NCI-H2107 (cell line): ENCODE measurements at regions not wholly inside any gene's neighbourhood (a gene's known extent, or its start where the extent isn't known, plus 50 kb on each side); places are given as distances from the start of the nearest gene placed in this dataset.

Experiments
- DNase-seq: peaks from one replicate; lab custom pipeline; 2025; lab: John Stamatoyannopoulos, UW

DNA sequence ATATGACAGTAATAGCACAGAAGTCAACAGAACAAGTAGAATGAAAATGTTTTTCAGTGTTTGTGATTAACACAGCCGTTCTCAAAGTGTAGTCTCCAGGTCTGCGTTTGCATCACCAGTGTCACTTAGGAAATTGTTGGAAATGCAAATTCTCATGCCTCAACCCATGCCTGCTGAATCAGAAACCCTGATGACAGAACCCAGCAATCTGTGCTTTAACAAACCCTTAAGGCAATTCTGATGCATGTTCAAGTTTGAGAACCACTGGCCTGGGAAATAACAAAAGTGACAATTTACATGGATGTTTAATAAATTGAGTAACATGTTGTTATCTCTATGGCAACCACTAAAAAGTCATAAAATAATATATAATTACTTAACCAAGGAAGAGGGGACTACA, 103.1 kb upstream of the ATP11B start:
- DNase-seq, result no peak

- DNase-seq, result no peak
Measured at GRCh38 chr3:182692021-182692420, 101.3 kb upstream of the ATP11B start.

DNA sequence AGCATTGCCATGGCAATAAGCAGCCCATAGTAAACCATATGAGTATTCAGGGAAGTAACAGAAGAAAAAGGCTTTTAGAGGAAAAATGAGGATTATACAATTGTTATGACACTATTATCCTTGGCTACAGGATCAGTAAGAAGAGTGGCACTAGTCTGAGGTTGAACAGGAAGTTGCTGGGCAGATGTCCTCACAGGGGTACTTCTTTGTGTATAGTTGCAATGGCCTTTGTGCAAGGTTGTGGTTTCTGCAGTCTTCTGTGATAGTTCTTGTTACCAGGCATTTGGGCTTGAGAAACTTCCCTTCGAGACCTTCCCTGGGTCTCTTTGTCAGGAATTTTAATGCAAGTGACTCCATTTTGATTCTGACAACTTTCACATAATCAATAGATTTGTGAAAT, 100.6 kb upstream of the ATP11B start:
- DNase-seq, result no peak

- DNase-seq, result no peak
Measured at GRCh38 chr3:182693723-182694122, 99.6 kb upstream of the ATP11B start.

- no peak for DNase-seq
Measured at GRCh38 chr3:182696916-182697315, 96.4 kb upstream of the ATP11B start.

DNA sequence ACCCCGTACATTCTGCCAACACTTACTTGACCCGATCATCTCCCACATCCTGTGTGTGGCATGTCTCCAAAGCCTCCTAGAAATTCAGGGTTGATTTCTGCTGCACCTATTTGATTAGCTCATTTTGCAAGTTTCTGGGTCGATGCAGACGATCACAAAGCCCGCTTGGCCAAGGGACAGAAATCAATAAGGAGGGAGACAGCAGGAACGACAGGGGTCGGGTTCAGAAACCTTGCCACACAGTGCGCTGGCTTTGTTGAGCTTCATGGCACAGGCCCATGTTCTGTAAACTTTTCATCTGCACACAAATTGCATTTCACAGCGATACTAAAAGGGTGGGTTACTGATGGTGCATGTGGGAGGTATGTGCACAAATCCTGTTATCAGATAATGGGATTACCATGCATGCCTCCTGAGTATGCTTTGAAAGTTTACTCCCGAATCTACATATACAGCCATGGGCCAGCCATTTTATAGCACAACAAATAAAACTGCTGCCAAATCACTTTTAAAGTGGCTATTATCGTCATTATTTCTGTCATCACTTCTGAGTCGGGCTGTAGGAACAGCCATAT, 95.9 kb upstream of the ATP11B start:
- DNase-seq, result no peak

GRCh38 chr3:182698078-182698477, 95.2 kb upstream of the ATP11B start:
- DNase-seq, result no peak

DNA sequence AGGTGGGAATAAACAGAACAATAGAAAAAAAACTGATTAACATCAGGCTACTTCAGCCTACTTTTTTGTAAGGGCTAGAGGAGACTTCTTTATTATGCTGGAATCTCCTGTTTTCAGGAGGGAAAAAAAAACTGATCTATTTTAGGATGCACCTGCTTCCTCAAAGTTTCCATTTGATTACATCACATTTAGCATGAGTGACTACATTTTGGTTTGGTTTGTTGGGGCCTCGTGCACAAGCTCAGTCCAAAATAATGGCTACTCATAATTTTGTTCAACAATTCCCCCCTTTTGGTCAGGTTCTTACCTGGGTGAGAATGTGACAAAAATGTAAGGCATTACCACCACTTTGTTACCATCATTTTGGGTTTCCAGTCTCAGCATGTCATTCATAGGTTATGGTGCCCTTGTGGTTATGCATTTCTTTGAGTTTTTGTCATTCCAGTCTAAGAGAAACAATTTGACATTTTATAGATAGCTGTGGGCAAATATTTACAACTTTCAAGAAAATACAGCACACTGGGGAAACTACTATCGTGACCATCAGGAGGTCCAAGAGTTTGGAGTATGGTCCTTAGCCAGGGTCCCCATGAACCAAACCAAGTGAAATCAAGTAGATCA, 93.6 kb upstream of the ATP11B start:
- DNase-seq, result no peak

DNA sequence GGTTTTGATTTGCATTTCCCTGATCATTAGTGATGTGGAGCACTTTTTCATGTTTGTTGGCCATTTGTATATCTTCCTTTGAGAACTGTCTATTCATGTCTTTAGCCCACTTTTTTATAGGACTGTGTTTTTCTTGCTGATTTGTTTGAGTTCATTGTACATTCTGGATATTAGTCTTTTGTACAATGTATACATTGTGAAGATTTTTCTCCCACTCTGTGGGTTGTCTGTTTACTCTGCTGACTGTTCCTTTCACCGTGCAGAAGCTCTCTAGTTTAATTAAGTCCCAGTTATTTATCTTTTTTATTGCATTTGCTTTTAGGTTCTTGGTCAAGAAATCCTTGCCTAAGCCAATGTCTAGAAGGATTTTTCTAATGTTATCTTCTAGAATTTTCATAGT, 91.1 kb upstream of the ATP11B start:
- DNase-seq, result no peak

- no peak for DNase-seq
Measured at GRCh38 chr3:182703233-182703632, 90.1 kb upstream of the ATP11B start.

GRCh38 chr3:182704926-182705325, 88.4 kb upstream of the ATP11B start:
- no peak for DNase-seq

DNA sequence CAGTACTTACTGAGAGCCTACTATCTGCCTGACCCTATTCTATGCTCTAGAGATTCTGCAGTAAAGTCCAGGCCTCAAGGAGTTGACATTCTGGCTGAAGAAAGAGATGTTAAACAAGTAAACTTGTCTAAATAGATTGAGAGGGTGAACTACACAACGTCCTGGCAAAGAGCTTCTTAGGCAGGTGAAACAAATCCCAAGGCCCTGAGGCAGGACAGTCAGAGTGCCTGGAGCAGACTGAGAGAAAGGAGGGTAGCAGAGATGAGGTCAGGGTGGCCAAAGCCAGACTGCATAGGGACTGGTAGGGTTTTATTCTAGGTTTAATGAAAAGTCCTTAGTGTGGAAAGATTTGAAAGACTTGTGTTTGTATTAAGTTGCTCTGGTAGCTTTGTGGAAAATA, 84.5 kb upstream of the ATP11B start:
- DNase-seq, result no peak

DNA sequence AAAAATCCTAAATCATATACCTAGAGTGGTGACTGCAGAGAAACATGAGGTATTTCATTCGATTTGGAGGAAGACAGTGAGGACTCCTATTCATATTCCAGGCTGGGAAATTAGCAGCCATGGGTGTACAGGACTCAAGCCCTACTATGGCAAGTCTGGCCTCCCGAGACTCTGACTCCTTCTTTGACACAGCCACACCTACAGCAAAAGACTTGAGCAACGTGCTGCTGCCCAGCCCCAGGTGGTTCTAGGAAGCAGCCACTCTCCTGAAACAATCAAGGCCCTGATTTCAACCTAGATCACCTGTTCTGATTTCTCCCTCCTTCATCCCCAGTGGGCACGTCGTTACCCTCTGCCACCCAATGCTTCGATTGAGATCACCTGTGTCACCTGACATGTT, 84.0 kb upstream of the ATP11B start:
- no peak for DNase-seq

DNA sequence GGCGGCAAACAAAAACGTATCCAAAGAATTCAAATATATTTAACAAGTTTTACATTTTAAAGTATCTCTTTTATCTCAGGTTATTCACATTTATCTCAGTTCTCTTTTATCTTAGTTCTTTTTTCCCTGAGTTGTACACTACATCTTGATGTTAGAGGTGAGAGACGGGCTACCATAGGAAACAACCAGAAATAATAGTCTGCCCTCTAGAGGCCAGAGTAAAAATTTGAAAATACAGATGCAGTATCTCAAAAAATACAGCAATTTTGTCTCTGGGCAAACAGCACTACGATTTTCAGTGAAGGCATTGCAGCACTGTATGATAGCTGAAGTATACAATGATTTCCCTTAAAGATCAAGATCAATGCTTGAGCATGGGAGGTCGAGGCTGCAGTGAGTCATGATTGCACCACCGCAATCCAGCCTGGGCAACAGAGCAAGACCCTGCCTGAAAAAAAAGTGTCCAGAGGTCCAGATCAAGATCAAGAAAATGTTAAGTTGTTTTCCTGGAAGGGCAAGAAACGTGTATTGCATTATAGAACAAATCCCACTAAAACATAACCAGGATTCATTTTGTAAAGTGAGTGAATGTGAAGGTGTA, 82.6 kb upstream of the ATP11B start:
- DNase-seq, result peak; percentile 42

- no peak for DNase-seq
Measured at GRCh38 chr3:182711261-182711683, 82.0 kb upstream of the ATP11B start.

DNA sequence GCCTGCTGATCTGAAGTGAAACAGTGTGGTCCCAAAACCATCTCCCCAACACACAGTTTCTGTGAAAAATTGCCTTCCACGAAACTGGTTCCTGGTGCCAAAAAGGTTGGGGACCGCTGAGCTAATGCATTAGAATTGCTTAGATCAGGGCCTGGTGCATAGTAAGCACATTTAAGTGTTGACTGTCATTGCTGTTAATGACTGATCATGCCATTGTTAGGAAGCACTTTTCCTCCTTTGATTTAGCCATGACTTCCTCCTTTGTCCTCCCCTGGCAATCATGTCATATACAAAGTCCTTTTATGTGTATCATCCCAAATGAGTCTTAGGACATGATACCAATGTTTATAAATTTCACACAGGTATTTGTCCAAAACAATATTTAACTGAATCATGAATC, 81.5 kb upstream of the ATP11B start:
- DNase-seq, result no peak

DNA sequence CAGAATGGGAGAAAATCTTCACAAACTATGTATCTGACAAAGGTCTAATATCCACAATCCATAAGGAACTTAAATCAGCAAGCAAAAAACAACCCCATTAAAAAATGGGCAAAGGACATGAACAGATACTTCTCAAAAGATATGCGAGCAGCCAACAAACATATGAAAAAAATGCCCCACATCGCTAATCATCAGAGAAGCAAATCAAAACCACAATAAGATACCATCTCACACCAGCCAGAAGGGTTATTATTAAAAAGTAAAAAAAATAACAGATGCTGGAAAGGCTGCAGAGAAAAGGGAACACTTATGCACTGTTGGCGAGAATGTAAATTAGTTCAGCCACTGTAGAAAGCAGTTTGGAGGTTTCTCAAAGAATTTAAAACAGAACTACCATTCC, 80.2 kb upstream of the ATP11B start:
- no peak for DNase-seq

GRCh38 chr3:182713743-182714517, 79.4 kb upstream of the ATP11B start:
- peak; percentile 85 for DNase-seq

- DNase-seq, result no peak
Measured at GRCh38 chr3:182715006-182715405, 78.3 kb upstream of the ATP11B start.

DNA sequence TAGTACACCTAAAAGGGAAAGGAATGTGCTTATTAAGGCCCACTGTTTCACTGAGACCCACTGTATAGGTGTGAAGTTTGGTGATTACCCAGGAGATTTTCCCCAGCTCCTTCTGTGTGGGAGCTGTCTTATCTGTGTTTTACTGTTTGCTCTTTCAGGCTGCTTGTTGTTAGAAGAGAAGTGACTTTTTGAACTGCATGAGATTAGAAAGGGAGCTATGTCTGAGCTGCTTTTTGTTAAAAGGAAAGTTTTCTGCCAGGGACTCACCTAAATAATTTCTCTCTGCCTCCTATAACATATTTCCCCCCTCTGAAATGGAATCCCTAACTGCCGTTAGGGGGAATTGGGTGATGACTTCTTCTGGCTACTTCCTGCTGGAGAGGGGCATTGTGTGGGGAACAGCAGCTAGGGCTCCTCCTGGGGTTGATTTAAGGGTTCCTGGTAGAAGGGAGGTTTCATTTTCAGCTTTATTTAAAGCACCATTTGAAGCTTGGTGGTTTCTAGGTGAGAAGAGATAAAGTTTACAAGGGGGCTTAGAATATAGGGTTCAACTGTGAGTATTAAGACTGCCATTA, 77.1 kb upstream of the ATP11B start:
- no peak for DNase-seq

GRCh38 chr3:182717216-182717615, 76.1 kb upstream of the ATP11B start:
- no peak for DNase-seq

- DNase-seq, result no peak
Measured at GRCh38 chr3:182722907-182723306, 70.4 kb upstream of the ATP11B start.

DNA sequence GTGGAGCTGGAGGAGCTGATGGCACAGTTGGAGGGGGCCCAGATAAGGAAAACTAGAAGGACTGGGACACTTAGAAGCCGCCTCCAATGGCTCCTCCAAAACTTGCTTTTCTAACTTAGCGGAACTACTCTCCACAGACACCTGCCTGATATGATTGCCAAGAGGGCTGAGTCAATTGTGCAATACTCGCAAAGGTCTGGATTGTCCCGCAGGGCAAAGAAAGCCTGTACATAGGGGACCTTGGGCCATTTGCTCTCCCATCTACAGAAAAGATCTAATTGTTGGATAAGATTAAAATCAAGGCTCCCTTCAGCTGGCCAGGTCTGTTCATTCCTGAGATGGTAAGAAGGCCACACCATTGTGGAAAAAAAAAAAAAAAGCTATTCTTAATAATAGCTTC, 69.7 kb upstream of the ATP11B start:
- DNase-seq, result no peak
